GM21529 (cell line): ENCODE measurements at regions not wholly inside any gene's neighbourhood (a gene's known extent, or its start where the extent isn't known, plus 50 kb on each side); places are given as distances from the start of the nearest gene placed in this dataset.

Source experiments
- ATAC-seq: cut with Tn5 transposase; IDR thresholded peaks from one replicate; pipeline ENCODE4 v1.9.1; 2021; ENCODE audit not compliant: unreplicated experiment

DNA sequence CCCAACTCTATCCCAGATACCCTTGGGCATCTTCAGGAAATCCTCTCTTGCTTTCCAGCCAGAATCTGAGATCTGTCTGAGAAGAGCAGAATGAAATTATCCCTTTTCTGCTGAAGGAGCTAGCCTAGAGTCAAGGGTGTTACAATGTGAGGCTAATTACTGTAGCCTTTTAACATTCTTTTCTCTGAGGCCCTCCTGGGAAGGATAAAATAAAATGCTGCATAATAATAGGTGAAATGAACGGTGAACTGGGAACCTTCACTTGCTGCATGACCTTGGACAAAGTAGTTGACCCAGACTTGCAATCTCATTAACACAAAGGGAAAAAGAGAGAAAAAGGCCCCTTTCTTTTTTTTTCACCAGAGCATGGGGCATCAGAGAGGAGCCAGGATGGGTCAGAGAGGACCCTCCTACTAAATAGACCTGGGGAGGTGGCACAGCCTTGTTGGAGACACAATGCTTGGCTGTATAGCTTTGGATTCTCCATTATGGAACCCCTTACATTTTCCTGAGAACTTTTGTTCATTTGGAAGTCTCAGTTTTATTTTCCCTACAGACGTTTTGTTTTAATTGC, 137.0 kb upstream of the LIPC start:
- ATAC-seq = no peak

DNA sequence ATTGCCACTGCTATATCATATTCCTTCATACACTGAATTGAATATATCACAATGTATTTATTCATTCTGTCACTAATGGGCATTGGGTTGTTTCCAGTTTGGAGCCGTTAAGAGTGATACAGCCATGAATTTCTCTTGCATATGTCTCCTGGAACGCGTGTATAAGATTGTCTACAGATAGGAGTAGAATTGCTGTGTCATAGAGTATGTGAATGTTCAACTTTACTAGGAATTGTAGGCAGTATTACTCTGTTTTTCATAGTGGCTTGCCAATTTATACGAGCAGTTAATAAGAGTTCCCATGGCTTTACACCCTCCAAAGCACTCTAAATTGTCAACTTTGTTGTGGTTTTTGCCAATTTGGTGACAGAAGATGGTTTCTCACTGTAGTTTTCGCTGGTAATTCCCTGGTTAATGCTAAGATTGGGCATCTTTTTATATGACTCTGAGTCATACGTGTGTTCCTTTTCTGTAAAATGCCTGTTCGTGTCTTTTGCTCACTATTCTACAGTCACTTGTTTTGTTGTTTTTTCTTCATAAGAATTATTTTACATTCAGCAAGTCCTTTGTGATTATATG, 136.1 kb upstream of the LIPC start:
- no peak for ATAC-seq

DNA sequence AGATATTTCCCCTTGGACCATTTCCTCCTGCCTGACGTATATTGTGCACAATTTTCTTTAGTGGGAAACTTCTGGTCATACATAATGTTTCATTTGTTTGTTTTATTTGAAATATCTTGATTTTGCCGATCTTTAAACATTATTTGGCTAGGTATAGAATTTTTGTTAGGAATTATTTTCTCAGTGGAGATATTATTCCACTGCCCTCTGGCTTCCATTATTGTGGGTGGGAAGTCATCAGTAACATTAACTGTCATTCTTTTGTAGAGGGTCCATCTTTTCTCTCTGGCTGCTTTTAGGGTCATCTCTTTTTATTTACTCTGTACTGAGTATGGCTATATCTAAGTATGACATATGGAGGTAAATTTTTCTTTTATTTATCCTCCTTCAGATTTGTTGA, 135.5 kb upstream of the LIPC start:
- no peak for ATAC-seq

DNA sequence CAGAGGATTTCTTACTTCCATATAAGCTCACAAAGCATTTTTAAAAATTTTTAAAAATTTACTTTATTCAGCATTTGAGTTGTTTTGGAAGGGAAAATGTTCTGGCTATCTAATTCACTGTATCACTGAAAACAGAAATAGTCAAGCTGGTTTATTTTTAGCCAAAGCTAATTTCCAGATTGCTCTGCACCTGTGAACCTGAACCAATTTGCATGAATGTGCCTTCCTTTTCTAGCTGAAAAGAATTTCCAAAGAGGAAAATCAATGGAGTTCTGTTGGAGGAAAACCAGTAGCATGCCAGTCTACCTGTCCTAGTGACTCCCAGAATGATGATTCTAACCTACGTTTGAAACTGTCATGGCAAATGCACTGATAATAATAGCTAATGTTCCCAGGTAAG, 134.2 kb upstream of the LIPC start:
- ATAC-seq = no peak

DNA sequence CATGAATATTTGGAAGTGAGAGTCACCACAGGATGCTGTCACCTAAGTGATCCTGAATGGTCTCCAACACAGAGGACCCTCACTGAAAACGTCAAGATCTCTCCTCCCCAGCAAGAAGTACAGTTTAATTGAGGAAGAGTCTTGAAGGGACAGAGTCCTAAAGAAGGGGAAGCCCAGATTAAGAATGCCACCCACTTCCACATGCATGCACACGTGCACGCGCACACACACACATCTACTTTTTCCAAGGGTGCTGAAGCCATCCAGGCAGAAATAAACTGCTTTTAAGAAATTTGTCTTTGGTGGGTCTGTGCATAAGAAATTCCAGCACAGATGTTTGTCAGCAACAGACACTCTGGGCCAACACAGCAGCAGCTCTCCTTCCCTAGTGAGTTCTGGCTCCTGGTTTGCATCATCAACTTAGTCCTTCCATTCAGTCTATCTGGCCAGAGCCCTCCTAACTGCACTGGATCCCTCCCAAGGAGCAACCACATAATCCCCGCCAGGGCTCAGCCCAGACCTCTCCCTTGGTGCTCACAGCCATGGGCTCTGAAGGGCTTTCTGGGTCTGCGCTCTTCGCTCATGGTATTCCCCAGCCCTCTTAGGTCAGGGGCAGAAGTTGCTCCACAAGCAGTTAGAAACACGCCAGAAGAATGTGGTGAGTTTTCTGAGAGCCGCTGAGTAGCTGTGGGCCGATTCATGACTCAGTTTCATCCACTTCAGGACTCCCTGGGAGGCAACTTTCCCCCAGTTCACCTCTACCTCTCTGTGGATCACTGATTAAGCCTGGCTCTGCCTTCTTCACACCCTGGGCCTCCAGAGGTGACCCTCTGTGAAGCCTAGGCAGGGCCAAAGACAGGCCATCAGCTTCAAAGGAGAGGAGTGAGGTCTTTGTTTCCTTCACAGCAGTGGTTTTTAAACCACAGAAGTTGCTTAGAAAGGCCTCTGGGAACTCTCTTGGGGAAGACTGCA, 132.6 kb upstream of the LIPC start:
- no peak for ATAC-seq

DNA sequence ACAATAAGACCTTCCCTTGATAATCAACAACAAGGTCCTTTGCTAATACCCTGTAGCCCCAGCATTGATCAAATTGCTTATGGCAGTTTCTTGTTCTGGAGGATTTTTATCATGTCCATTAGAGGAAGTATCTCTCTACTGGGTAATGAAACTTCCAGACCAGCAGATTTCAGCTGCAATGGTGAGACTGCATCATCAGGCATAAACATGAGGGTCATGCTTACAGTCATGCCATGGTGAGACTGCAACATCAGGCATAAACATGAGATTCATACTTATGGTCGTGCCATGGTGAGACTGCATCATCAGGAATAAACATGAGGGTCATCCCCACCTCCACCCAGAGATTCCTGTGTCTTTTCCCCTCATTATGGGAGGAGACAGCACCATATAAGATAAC, 129.0 kb upstream of the LIPC start:
- ATAC-seq = no peak

DNA sequence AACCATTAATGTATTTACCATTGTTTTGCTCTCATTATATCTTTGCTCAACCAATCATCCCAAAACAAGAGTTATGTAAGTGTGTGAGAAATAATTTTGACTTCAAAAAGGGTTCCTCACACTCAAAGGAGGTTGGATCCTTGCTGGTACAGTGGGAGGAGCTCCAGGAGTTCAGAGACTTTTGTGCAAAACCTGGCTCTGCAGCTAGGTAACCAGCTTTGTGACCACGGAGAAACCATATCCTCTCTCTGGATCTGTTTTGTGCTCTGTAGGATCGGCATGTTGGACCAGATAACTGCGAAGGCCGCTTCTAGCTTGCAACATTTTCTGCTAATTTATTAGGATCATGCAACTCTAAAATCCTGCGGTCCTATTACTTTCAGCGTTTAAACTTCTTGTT, 128.6 kb upstream of the LIPC start:
- ATAC-seq = no peak

DNA sequence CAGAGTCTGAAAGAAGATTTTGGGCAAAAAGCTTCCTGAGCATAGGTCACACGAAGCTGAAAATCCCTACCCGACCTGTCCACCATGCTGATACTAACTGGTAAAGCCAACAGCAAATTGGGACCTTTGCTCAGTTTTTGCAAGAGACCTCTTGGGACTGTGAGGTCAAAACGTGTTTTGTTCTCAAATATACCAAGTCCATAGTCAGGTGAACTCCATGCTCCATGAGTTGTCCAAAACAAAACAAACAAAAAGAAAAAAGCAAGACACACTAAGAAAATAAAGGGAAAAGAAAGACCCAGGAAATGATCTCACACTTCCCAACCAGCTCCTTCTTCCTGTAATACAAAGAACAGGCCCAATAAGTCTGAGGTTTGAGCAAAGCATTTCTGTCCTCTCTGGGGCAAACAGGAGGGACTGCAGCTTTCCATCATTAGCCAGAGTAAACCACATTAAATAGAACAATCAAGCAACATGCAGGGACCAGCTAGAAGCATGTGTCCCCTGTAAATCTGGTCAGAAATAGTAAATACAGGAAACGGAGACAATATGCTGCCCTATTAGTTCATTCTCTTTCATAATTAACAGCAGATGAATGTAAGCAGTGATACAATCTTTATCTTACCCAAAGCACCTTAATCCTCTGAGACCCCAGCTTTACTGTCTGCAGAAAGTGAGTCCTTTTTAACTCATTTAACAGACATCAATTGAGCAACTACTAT, 125.0 kb upstream of the LIPC start:
- ATAC-seq = no peak

DNA sequence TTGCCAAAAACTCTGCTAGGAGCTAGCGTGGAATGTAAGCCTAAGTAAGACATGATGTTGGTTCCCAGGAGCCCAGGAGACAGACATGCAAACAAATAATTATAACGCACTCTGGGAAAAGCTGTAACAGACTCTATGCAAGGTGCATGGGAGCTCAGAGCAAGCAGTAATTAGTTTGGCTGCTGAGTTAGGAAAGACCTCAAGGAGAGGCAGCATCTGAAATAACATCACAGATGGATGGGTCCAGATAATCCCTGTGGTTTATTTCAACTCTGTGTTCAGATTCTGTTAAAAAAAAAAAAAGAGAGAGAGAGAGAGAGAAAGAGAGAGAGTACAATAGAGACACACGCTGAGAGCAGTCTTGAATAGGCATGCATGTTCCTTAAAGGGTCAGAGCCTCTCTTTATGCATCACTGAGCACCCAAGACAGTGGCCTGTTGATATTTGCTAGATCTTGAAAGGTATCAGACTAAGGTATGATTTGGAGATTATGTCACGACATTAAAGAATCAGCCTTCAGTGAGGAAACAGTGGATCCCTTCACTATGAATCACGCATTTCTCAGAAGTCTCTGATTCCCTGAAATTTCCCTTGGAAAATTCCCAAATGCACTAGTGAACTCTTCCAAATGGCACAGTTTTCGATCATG, 124.4 kb upstream of the LIPC start:
- ATAC-seq = no peak

DNA sequence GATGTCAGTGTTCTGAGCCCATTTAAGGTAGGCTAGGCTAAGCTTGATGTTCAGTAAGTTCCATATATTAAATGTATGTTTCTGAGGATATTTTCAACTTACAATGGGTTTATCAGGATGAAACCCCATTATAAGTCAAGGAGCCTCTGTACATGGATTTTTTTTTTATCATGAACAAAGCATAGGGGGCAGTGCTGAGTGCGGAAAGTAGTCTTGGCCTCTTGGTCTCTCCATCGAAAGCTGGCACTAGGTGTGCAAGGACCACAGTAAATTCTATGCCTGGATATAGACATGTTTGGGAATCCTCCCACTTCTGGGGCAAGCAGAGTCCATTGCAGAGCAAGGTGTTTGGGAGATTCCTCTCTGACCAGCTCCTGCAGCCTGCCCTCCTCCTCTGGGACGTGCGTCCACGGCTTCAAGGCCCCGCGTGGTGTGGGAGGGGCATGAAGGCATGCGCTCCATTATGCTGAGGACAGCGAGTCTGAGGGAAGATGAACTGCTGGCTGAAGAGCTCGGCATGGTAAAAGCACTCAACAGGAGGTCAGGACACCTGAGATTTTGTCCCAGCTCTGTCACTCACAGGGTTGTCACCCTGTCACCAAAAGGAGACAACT, 122.9 kb upstream of the LIPC start:
- no peak for ATAC-seq

DNA sequence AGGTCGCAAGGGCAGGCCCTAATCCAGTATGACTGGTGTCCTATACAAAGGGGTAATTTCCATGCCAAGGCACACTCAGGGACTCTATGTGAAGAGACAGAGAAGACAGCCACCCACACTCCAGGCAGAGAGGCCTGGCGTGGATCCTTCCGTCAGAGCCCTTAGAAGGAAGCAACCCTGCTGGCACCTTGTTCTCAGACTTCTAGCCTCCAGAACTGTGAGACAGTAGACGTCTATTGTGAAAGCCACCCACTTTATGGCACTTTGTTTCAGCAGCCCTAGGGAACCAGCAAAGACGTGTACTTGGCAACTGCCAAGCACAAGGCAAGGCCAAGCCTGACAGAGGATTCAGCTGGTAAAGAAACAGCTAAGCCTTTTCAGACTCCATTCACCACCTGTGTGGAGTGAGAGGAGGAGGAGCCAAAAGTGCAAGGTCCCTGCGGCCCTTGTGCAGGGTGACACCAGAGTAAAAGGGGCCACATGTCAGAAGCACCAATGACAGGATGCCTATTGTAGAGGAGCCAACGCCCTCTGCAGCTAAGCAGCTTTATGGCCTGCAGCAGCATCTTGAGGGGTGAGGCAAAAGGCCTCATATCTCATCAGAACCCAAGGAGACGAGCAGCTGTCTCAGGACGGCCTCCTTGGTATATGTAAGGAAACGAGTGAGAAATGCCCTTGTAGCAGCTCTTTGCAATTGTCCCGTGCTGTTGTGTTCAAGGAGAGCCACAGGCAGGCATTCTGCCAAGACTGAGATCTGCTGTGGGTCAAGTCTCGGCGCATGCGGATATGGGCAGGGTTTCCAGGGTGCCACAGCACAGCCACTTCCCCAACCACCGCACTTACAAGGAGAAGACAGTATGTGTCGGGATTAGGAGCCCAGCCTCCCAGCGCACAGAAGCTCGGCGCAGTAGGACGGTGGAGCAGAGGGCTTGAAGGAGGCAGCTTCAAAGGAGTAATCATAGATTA, 121.5 kb upstream of the LIPC start:
- ATAC-seq = no peak

DNA sequence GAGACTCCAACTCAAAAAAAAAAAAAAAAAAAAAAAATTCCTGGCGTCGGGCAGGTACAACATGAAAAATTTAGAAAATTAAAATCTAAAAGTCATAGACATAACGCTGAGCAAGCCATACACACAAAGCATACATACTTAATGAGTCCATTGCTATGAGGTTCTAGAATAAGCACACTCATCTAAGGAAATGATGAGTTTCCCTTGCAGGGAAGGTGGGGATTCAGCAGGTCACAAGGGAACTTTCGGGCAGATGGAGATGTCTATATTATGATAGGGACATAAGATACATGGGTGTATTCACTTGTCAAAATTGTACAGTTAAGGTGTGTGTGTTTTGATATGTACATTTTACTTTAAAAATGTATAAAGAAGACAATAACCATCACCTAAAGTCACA, 120.2 kb upstream of the LIPC start:
- ATAC-seq = no peak

DNA sequence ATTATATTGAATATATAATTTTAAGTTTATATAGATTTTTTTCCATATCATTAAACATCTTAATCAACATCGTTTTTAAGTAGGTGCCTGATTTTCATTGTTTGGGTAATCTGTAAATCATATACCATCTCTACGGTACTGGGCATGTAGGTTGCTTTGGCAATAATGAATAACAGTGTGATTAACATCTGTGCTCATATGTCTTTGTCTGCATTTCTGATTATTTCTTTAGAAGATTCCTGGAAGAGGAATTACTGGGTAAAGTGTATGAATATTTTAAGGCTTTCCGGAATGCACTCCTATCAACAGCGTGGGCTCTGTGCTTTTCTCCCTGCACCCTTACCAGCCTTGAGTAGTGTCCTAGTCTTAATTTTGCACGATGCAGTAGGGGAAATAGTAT, 119.8 kb upstream of the LIPC start:
- no peak for ATAC-seq

DNA sequence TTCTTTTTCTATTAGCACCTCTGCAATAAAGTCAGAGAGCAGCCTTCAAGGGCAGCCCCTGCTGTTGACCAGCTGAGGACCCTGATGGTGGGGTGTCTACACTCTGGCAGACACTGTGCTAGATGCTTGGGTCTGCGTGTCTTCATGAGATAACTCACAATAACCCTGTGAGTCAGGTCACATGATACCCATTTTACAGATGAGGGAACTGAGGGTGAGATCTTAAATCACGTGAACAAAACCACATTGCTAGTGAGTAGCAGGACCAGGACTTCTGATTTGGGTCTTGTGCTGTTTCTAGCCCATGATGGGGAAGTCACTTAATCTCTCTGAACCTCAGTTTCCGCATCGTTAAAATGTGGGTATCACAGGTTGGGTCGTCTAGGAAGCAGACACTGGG, 118.5 kb upstream of the LIPC start:
- no peak for ATAC-seq

DNA sequence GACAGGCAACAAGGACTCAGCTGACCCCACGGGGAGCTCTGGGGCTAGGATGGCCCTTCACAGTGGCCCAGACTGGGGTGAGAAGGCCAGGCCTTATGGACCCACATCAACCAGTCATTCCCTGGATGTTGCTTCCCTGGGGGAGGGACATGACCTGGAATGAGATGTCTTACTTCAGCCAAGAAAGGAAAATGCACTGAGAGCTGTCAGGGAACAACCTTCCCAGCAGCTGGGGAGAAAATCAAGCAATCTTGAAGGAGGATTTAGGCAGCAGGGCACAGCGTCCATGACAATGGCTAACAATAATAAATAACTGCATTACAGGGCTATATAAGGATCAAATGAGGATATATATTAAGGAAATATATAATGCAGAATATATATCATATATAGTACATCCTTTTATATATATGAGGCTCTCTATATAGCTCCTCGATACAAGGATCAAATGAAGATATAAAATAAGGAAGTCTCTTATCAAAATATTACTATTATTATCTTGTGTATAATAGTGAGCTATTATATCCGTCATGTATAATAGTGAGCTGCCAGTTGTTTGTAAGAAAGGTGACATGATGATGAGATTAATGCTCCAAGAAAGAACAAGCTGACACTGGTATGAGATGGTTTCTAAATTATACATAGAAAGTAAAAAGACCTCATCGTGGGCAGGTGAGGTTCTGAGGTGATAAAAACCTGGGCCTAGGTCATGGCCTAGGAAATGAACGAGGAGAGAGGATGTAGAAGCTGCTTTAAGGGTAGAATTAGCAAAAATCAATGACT, 117.8 kb upstream of the LIPC start:
- ATAC-seq = no peak

DNA sequence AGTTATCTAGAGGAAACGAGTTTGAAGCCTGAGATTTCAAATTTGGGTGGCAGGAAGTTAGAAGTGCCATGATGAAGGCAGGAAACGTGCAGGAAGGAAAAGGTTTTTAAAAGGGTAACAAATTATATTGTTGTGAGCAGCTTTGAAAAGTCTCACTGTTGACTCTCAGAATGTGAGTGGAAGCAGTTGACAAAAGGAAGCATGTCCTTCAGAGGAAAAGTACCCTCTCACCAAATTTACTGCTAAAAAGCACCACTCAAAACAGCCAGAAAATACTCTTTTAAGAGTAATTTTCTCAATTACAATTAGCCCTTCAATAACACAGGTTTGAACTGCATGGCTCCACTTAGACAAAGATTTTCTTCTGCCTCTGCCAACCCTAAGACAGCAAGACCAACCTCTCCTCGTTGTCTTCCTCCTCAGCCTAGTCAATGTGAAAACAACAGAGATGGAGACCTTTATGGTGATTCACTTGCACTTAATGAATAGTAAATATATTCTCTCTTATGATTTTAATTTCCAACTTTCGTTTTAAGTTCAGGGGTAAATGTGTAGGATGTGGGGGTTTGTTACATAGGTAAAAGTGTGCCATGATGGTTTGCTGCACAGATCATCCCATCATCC, 117.1 kb upstream of the LIPC start:
- ATAC-seq = no peak

DNA sequence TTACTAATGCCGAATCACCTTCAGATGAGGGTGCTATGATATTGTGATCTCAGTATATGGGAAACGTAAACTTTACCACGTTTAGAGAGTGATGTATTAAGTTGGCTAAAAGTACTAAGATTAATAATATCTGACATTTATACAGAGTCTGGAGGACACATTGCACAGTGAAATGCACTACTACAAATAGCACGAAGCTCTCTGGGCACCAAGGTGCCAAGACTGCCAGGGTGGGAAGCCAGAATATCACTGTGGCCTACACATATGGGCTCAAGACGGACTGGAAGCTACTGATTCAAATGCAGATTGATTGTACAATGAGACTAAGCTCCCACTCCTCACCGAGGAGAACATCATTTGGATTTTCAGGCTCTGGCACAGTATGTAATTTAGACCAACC, 113.3 kb upstream of the LIPC start:
- ATAC-seq = no peak

DNA sequence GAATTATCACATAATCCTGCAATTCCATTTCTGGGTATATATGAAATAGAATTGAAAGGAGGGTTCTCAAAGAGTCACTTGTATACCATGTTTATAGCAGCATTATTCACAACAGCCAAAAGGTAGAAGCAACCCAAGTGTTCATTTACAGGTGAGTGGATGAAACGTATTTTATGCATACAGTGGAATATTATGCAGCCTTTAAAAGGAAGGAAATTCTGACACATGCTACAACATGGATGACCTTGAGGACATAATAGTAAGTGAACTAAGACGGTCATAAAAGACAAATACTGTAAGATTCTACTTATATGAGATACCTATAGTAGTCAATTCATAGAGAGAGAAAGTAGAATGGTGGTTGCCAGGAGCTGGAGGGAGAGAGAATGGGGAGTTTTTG, 110.8 kb upstream of the LIPC start:
- ATAC-seq = no peak
